Activated naive CD8-positive, alpha-beta T cell treated with anti-CD3 and anti-CD28 coated beads, Interleukin-2, amount 50 U/mL, for 24 hours (primary cell): ENCODE measurements at regions not wholly inside any gene's neighbourhood (a gene's known extent, or its start where the extent isn't known, plus 50 kb on each side); places are given as distances from the start of the nearest gene placed in this dataset.

Experiments used
- ATAC-seq: fragments of 150-1000 bp; cut with Tn5 transposase; one replicate; pipeline ENCODE4 v1.10.0; 2021
- DNase-seq: peaks from one replicate; pipeline ENCODE4 v3.0.0; 2021
- H3K27ac Mint-ChIP-seq: one replicate; pipeline ENCODE4 v1.8.0; 2021; ENCODE audit warnings: mild to moderate bottlenecking, mixed read lengths
- H3K27me3 Mint-ChIP-seq: one replicate; pipeline ENCODE4 v1.8.0; 2021; ENCODE audit warnings: mixed read lengths
- H3K36me3 Mint-ChIP-seq: one replicate; pipeline ENCODE4 v1.8.0; 2021; ENCODE audit warnings: low read depth, mixed read lengths
- H3K4me1 Mint-ChIP-seq: one replicate; pipeline ENCODE4 v1.8.0; 2021; ENCODE audit warnings: mixed read lengths
- H3K4me3 Mint-ChIP-seq: one replicate; pipeline ENCODE4 v1.8.0; 2021; ENCODE audit warnings: mild to moderate bottlenecking, moderate library complexity, mixed read lengths
- H3K9me3 Mint-ChIP-seq: one replicate; pipeline ENCODE4 v1.8.0; 2021; ENCODE audit warnings: mixed read lengths

- Mint-ChIP-seq H3K27me3 (peaks cover 7% of the 10 kb centered on the region), H3K9me3 (no peaks in the 10 kb centered on the region), H3K4me1 (no peaks in the 10 kb centered on the region), H3K27ac (no peak overlapping the region), H3K36me3 (no peaks in the 10 kb centered on the region), H3K4me3 (no peak overlapping the region)
- DNase-seq (no peak), ATAC-seq (no peak)
Observed at GRCh38 chr2:120570546-120570945, 165.1 kb upstream of the GLI2 start.

GRCh38 chr2:120571015-120571728, 164.5 kb upstream of the GLI2 start:
- Mint-ChIP-seq H3K36me3 (no peaks in the 10 kb centered on the region), H3K9me3 (no peaks in the 10 kb centered on the region), H3K4me3 (no peak overlapping the region), H3K27ac (no peak overlapping the region), H3K4me1 (no peaks in the 10 kb centered on the region), H3K27me3 (peaks cover 12% of the 10 kb centered on the region)
- ATAC-seq (no peak), DNase-seq (no peak)

- H3K4me3 Mint-ChIP-seq, result no peak overlapping the region
Observed at GRCh38 chr2:120572226-120572625, 163.4 kb upstream of the GLI2 start.

GRCh38 chr2:120574620-120575019, 161.0 kb upstream of the GLI2 start:
- Mint-ChIP-seq H3K27me3 (peaks cover 25% of the 10 kb centered on the region), H3K4me1 (no peaks in the 10 kb centered on the region), H3K27ac (no peak overlapping the region), H3K4me3 (no peak overlapping the region), H3K36me3 (no peaks in the 10 kb centered on the region), H3K9me3 (no peaks in the 10 kb centered on the region)
- DNase-seq (no peak), ATAC-seq (no peak)

More at GRCh38 chr2:120572226-120572625, 163.4 kb upstream of the GLI2 start:
- DNase-seq, result no peak
- Mint-ChIP-seq H3K9me3 (no peaks in the 10 kb centered on the region), H3K27ac (no peak overlapping the region), H3K27me3 (peaks cover 17% of the 10 kb centered on the region), H3K4me1 (no peaks in the 10 kb centered on the region), H3K36me3 (no peaks in the 10 kb centered on the region)
- ATAC-seq, result no peak

- H3K4me1 Mint-ChIP-seq, result no peaks in the 10 kb centered on the region
- H3K9me3 Mint-ChIP-seq, result no peaks in the 10 kb centered on the region
- H3K27me3 Mint-ChIP-seq, result peaks cover 25% of the 10 kb centered on the region
- ATAC-seq (no peak), DNase-seq (no peak)
- H3K27ac Mint-ChIP-seq, result no peak overlapping the region
- no peaks in the 10 kb centered on the region for H3K36me3 Mint-ChIP-seq
- no peak overlapping the region for H3K4me3 Mint-ChIP-seq
Observed at GRCh38 chr2:120575966-120576365, 159.7 kb upstream of the GLI2 start.

GRCh38 chr2:120576509-120577474, 158.9 kb upstream of the GLI2 start:
- Mint-ChIP-seq H3K4me1 (no peaks in the 10 kb centered on the region), H3K27me3 (peaks cover 25% of the 10 kb centered on the region), H3K27ac (no peak overlapping the region), H3K4me3 (no peak overlapping the region), H3K36me3 (no peaks in the 10 kb centered on the region), H3K9me3 (no peaks in the 10 kb centered on the region)
- no peak for DNase-seq
- ATAC-seq, result no peak

- no peak overlapping the region for H3K4me3 Mint-ChIP-seq
- H3K27ac Mint-ChIP-seq, result no peak overlapping the region
- H3K9me3 Mint-ChIP-seq, result no peaks in the 10 kb centered on the region
- no peak for ATAC-seq
- H3K4me1 Mint-ChIP-seq, result no peaks in the 10 kb centered on the region
- no peak for DNase-seq
- H3K36me3 Mint-ChIP-seq, result no peaks in the 10 kb centered on the region
- H3K27me3 Mint-ChIP-seq, result peaks cover 28% of the 10 kb centered on the region
Observed at GRCh38 chr2:120577721-120578295, 157.9 kb upstream of the GLI2 start.

- Mint-ChIP-seq H3K27ac (no peak overlapping the region), H3K36me3 (no peaks in the 10 kb centered on the region), H3K4me1 (no peaks in the 10 kb centered on the region), H3K27me3 (peaks cover 28% of the 10 kb centered on the region), H3K4me3 (no peak overlapping the region), H3K9me3 (no peaks in the 10 kb centered on the region)
- no peak for DNase-seq
- no peak for ATAC-seq
Observed at GRCh38 chr2:120578576-120579352, 156.9 kb upstream of the GLI2 start.

GRCh38 chr2:120579916-120580685, 155.6 kb upstream of the GLI2 start:
- Mint-ChIP-seq H3K36me3 (no peaks in the 10 kb centered on the region), H3K27me3 (peaks cover 26% of the 10 kb centered on the region), H3K4me3 (no peak overlapping the region), H3K27ac (no peak overlapping the region), H3K4me1 (no peaks in the 10 kb centered on the region), H3K9me3 (no peaks in the 10 kb centered on the region)
- ATAC-seq, result no peak
- DNase-seq, result no peak

GRCh38 chr2:120580709-120581108, 155.0 kb upstream of the GLI2 start:
- Mint-ChIP-seq H3K36me3 (no peaks in the 10 kb centered on the region), H3K27ac (no peak overlapping the region), H3K4me3 (no peak overlapping the region), H3K27me3 (peaks cover 30% of the 10 kb centered on the region), H3K9me3 (no peaks in the 10 kb centered on the region), H3K4me1 (no peaks in the 10 kb centered on the region)
- ATAC-seq (no peak), DNase-seq (no peak)

GRCh38 chr2:120583121-120583520, 152.5 kb upstream of the GLI2 start:
- no peaks in the 10 kb centered on the region for H3K36me3 Mint-ChIP-seq
- DNase-seq (no peak), ATAC-seq (no peak)
- no peak overlapping the region for H3K4me3 Mint-ChIP-seq
- H3K27ac Mint-ChIP-seq, result no peak overlapping the region
- H3K9me3 Mint-ChIP-seq, result no peaks in the 10 kb centered on the region
- H3K4me1 Mint-ChIP-seq, result peaks cover 2% of the 10 kb centered on the region
- H3K27me3 Mint-ChIP-seq, result peaks cover 33% of the 10 kb centered on the region

- Mint-ChIP-seq H3K27me3 (peaks cover 39% of the 10 kb centered on the region), H3K36me3 (no peaks in the 10 kb centered on the region), H3K27ac (no peak overlapping the region), H3K4me1 (peaks cover 2% of the 10 kb centered on the region), H3K4me3 (no peak overlapping the region), H3K9me3 (no peaks in the 10 kb centered on the region)
- DNase-seq (no peak), ATAC-seq (no peak)
Observed at GRCh38 chr2:120583851-120584570, 151.7 kb upstream of the GLI2 start.

GRCh38 chr2:120586507-120587278, 149.0 kb upstream of the GLI2 start:
- H3K36me3 Mint-ChIP-seq, result no peaks in the 10 kb centered on the region
- H3K9me3 Mint-ChIP-seq, result no peaks in the 10 kb centered on the region
- peaks cover 41% of the 10 kb centered on the region for H3K27me3 Mint-ChIP-seq
- H3K27ac Mint-ChIP-seq, result no peak overlapping the region
- H3K4me1 Mint-ChIP-seq, result peaks cover 2% of the 10 kb centered on the region
- ATAC-seq (no peak), DNase-seq (no peak)
- H3K4me3 Mint-ChIP-seq, result no peak overlapping the region
